ENCODE measurements at regions not wholly inside any gene's neighbourhood (a gene's known extent, or its start where the extent isn't known, plus 50 kb on each side); places are given as distances from the start of the nearest gene placed in this dataset.

- Mint-ChIP-seq H3K4me3 (no peak overlapping the region), H3K27me3 (ENCODE audit: low read depth) (peaks cover 3% of the 10 kb centered on the region), H3K4me1 (no peaks in the 10 kb centered on the region), H3K27ac (no peak overlapping the region), H3K9me3 (peaks cover 3% of the 10 kb centered on the region), H3K36me3 (ENCODE audit: low read depth) (no peaks in the 10 kb centered on the region)
- TF ChIP-seq, protein P1, sequence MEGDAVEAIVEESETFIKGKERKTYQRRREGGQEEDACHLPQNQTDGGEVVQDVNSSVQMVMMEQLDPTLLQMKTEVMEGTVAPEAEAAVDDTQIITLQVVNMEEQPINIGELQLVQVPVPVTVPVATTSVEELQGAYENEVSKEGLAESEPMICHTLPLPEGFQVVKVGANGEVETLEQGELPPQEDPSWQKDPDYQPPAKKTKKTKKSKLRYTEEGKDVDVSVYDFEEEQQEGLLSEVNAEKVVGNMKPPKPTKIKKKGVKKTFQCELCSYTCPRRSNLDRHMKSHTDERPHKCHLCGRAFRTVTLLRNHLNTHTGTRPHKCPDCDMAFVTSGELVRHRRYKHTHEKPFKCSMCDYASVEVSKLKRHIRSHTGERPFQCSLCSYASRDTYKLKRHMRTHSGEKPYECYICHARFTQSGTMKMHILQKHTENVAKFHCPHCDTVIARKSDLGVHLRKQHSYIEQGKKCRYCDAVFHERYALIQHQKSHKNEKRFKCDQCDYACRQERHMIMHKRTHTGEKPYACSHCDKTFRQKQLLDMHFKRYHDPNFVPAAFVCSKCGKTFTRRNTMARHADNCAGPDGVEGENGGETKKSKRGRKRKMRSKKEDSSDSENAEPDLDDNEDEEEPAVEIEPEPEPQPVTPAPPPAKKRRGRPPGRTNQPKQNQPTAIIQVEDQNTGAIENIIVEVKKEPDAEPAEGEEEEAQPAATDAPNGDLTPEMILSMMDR (IDR thresholded peaks at IDR 0.05; ENCODE audit: unreplicated experiment in 3 of 3) = no peak
Measured at GRCh38 chr16:60073376-60073775, 1339.3 kb upstream of the GOT2 start.

GRCh38 chr16:60064026-60064425 is 1329.9 kb upstream of the GOT2 start:
- peaks cover 11% of the 10 kb centered on the region for H3K27me3 Mint-ChIP-seq (ENCODE audit: low read depth)
- no peak overlapping the region for H3K27ac Mint-ChIP-seq
- peaks cover 22% of the 10 kb centered on the region for H3K4me1 Mint-ChIP-seq
- TF ChIP-seq, protein P1 (IDR thresholded peaks at IDR 0.05; ENCODE audit: unreplicated experiment in 3 of 3) = no peak
- H3K9me3 Mint-ChIP-seq = no peaks in the 10 kb centered on the region
- no peak overlapping the region for H3K4me3 Mint-ChIP-seq
- no peaks in the 10 kb centered on the region for H3K36me3 Mint-ChIP-seq (ENCODE audit: low read depth)

- H3K27me3 Mint-ChIP-seq (ENCODE audit: low read depth) = peaks cover 8% of the 10 kb centered on the region
- no peak overlapping the region for H3K27ac Mint-ChIP-seq
- peaks cover 22% of the 10 kb centered on the region for H3K4me1 Mint-ChIP-seq
- H3K4me3 Mint-ChIP-seq = no peak overlapping the region
- H3K9me3 Mint-ChIP-seq = no peaks in the 10 kb centered on the region
- no peaks in the 10 kb centered on the region for H3K36me3 Mint-ChIP-seq (ENCODE audit: low read depth)
- TF ChIP-seq, protein P1 (IDR thresholded peaks at IDR 0.05; ENCODE audit: unreplicated experiment in 3 of 3) = no peak
Measured at GRCh38 chr16:60061396-60061795, 1327.3 kb upstream of the GOT2 start.

DNA sequence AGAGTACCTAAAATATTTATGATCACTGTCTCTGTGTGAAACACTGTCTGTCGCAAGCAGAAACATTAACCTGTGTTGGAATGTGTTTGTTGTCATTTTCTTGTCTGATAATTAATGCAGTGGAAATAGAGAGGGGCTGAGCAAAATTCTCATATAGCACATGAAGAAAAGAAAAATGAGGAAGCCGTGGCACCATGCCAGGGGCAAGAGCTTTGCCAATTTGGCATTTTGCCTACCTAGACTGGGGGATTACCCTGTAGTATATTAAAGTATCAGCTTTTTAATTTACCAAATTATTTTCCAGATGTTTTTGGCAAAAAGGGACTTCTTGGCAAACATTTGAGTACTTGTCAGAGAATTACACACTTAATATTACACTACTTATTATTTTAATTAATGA is 1326.6 kb upstream of the GOT2 start:
- H3K27ac Mint-ChIP-seq = no peak overlapping the region
- peaks cover 8% of the 10 kb centered on the region for H3K27me3 Mint-ChIP-seq (ENCODE audit: low read depth)
- TF ChIP-seq, protein P1 (IDR thresholded peaks at IDR 0.05; ENCODE audit: unreplicated experiment in 3 of 3) = no peak
- H3K9me3 Mint-ChIP-seq = no peaks in the 10 kb centered on the region
- no peaks in the 10 kb centered on the region for H3K36me3 Mint-ChIP-seq (ENCODE audit: low read depth)
- H3K4me3 Mint-ChIP-seq = peak overlapping the region in 1 of 3 experiments; percentile 22
- peaks cover 22% of the 10 kb centered on the region for H3K4me1 Mint-ChIP-seq

DNA sequence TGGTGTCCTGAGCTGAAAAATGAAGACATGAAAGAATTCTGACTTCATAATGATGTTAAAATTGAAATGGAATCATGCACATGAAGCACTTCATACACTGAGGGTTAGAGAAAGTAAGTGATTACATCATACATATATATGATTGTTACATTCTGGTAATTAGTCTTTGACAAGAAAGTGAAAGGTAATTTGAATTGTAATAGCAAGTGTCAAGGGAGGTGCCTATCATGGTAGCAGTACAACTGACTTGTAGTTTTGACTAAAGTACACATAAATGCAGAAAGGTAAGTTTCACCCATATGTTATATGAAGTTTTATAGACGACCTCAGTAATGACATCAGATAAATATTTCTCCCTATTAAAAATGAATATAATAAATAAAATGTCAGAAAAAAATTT is 1325.0 kb upstream of the GOT2 start:
- Mint-ChIP-seq H3K36me3 (ENCODE audit: low read depth) (no peaks in the 10 kb centered on the region), H3K27me3 (ENCODE audit: low read depth) (peaks cover 3% of the 10 kb centered on the region), H3K9me3 (no peaks in the 10 kb centered on the region), H3K27ac (no peak overlapping the region), H3K4me3 (no peak overlapping the region), H3K4me1 (peaks cover 22% of the 10 kb centered on the region)
- TF ChIP-seq, protein P1 (IDR thresholded peaks at IDR 0.05; ENCODE audit: unreplicated experiment in 3 of 3) = no peak

DNA sequence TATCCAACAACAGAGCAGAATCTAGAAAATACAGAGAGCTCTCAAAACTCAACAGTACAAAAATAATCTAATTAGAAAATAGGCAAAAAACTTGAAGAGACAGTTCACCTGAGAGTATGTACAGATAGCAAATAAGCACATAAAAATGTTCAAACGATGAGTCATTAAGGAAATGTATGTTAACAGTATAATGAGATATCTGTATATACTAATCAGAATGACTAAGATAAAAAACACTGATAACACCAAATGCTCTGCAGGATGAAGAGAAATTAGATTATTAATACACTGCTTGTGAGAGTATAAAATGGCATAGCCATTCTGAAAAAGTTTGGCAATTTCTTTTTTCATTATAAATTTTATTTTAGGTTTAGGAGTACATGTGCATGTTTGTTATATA is 1307.6 kb upstream of the GOT2 start:
- H3K27me3 Mint-ChIP-seq (ENCODE audit: low read depth) = no peaks in the 10 kb centered on the region
- TF ChIP-seq, protein P1 (IDR thresholded peaks at IDR 0.05; ENCODE audit: unreplicated experiment in 3 of 3) = no peak
- H3K36me3 Mint-ChIP-seq (ENCODE audit: low read depth) = no peaks in the 10 kb centered on the region
- H3K4me1 Mint-ChIP-seq = no peaks in the 10 kb centered on the region
- no peak overlapping the region for H3K27ac Mint-ChIP-seq
- peaks cover 7% of the 10 kb centered on the region for H3K9me3 Mint-ChIP-seq
- H3K4me3 Mint-ChIP-seq = no peak overlapping the region

Data from nephron (organoid).